Fibroblast of mammary gland (primary cell): ENCODE measurements at regions not wholly inside any gene's neighbourhood (a gene's known extent, or its start where the extent isn't known, plus 50 kb on each side); places are given as distances from the start of the nearest gene placed in this dataset.

Source experiments
- DNase-seq: peaks from one replicate; pipeline ENCODE4 v3.0.0-alpha.2; 2010; ENCODE audit warnings: low read depth
- H3K4me3 ChIP-seq: 2 replicates; pipeline ENCODE4 v1.5.1; 2011; ENCODE audit warnings: low read depth, mild to moderate bottlenecking, low read length, moderate library complexity; ENCODE audit not compliant: control insufficient read depth
- TF ChIP-seq, protein P1 (sequence below): conservative IDR thresholded peaks from 2 replicates; pipeline ENCODE4 v1.5.1; 2011; ENCODE audit warnings: low read depth, low read length, inconsistent platforms; ENCODE audit not compliant: control insufficient read depth, insufficient read depth

DNA sequence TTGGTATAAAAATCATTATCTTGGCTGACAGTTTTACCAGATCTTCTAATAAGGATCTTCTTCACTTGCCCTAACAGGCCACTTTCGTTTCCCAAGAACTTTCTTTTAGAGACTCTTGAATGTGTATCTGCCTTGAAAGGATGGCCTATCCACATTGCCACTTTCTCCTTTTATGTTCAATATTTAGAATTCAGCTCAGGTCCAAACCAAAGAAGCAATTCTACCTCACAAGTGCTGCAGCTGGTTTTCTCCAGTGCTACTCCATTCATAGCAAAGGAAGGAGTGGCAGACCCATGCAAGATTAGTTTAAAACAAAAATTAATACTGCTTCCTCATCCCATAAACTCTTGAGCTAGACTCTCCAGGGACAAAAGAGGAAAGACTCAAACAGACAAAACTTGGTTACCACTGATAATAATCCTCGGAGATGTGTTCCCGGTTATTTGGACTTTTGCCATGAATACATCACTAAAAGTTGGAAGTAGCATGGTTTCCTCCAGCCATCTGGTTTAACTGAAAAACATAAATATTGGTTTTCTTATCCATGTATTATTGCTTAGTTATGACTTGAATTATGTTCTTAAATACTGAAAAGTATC is 401.8 kb downstream of the PABPC4L start:
- TF ChIP-seq, protein P1, sequence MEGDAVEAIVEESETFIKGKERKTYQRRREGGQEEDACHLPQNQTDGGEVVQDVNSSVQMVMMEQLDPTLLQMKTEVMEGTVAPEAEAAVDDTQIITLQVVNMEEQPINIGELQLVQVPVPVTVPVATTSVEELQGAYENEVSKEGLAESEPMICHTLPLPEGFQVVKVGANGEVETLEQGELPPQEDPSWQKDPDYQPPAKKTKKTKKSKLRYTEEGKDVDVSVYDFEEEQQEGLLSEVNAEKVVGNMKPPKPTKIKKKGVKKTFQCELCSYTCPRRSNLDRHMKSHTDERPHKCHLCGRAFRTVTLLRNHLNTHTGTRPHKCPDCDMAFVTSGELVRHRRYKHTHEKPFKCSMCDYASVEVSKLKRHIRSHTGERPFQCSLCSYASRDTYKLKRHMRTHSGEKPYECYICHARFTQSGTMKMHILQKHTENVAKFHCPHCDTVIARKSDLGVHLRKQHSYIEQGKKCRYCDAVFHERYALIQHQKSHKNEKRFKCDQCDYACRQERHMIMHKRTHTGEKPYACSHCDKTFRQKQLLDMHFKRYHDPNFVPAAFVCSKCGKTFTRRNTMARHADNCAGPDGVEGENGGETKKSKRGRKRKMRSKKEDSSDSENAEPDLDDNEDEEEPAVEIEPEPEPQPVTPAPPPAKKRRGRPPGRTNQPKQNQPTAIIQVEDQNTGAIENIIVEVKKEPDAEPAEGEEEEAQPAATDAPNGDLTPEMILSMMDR: no peak
- peak; percentile 25 for DNase-seq
- no peak overlapping the region for H3K4me3 ChIP-seq

DNA sequence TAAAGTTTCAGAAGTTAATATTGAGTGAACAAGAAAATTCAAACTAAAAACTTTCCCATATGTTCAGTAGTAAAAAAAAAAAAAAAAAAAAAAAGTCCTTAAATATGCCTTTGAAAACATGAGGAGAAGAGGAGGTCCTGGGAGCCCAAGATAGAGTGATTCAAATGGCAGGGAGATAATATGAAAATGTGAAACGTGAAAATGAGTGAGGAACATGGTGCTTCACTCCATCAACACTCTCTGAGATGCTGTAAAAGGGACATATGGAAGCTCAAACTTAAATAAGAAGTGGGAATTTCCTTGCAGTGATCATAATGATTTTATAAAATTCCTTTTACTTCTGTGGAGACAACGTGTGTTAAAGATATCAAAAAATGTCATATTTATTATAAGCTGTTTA is 423.9 kb downstream of the PABPC4L start:
- no peak overlapping the region for H3K4me3 ChIP-seq
- DNase-seq: no peak
- TF ChIP-seq, protein P1: no peak

DNA sequence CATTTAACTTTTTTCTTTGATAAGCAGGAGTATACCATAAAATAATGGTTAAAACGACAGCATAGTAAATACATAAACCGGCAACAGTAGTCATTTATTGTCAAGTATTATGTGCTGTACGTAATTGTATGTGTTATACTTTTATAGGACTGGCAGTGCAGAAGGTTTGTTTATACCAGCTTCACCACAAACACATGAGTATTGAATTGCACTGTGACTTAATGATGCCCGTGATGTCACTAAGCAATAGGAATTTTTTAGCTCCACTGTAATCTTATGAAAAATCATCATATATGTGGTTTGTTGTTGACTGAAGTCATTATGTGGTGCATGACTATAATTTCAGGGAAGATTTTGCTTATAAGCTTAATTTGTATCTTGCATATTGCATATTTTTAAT is 424.6 kb downstream of the PABPC4L start:
- no peak for DNase-seq
- TF ChIP-seq, protein P1: no peak
- no peak overlapping the region for H3K4me3 ChIP-seq

DNA sequence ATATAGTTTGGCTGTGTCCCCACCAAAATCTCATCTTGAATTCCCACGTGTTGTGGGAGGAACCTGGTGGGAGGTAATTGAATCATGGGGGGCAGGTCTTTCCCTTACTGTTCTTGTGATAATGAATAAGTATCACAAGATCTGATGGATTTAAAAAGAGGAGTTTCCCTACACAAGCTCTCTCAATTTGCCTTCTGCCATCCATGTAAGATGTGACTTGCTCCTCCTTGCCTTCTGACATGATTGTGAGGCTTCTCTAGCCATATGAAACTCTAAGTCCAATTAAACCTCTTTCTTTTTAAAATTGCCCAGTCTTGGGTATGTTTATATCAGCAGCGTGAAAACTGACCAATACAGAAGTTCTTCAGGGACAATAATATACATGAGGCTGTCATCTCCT is 425.1 kb downstream of the PABPC4L start:
- TF ChIP-seq, protein P1: no peak
- no peak overlapping the region for H3K4me3 ChIP-seq
- no peak for DNase-seq

DNA sequence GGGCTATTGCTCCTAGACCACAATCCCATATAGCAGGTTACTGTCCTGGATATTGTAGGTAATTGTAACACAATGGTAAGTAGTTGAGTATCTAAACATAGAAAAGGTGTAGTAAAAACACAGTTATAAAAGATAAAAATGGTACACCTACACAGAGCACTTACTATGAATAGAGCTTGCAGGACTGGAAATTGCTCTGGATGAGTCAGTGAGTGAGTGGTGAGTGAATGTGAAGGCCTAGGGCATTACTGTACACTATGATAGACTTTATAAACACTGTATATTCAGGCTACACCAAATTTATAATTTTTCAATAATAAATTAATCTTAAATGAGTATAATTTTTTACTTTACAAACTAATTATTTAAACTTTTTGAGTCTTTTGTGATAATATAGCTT is 425.7 kb downstream of the PABPC4L start:
- TF ChIP-seq, protein P1: no peak
- H3K4me3 ChIP-seq: no peak overlapping the region
- DNase-seq: peak; percentile 35

DNA sequence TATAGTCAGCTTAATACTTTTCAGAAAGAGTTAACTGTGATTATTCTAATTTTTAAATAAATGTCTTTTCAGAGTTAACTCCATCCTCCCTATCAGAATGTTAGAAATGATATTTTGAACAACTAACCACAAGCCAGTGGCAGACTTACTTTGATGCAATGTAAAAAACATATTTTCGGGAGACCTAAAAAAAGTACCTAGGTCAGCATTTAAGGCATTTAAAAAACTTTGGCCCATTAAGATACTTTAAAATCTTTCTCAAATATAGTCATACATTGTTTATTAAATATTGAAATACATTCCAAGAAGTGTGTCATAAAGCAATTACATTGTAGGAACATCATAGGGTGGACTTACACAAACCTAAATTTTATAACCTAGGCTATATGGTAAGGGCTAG is 426.1 kb downstream of the PABPC4L start:
- TF ChIP-seq, protein P1: no peak
- H3K4me3 ChIP-seq: no peak overlapping the region
- DNase-seq: no peak

DNA sequence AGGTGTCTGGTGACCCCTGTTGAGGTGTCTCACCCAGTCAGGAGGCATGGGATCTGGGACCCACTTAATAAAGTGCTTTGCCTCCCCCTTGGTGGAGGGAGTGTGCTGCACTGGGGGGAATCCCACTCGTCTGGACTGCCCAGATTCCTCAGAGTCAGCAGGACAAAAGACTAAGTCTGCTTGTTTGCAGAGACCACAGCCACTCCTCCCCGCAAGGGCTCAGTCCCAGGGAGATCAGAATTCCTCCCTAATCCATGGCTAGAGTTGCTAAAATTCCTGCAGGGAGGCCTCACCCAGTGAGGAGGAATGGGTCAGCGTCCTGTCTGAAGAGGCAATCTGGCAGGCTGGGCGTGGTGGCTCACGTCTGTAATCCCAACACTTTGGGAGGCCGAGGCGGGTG is 442.2 kb downstream of the PABPC4L start:
- TF ChIP-seq, protein P1: no peak
- no peak overlapping the region for H3K4me3 ChIP-seq
- no peak for DNase-seq
